ENCODE measurements at regions not wholly inside any gene's neighbourhood (a gene's known extent, or its start where the extent isn't known, plus 50 kb on each side); places are given as distances from the start of the nearest gene placed in this dataset.

DNA sequence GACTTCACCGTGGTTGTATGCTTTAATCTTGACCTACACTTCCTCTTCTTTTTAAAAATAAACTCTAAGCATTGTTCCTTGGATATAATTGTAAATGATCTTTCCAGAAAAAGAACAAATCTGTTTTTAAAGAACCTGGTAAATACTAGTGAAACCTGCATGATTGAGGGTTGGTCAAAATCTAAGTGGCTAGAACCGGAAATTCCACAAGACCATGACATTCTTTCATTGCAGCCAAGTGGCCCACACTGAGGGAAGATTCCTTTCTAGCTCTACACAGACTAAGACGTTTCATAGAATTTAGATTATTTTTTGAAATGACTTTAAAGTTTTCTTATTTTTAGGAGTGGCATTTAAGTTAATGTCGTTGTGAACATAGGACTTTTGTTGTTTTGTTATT is 356.7 kb downstream of the NYAP2 start:
- TF ChIP-seq, protein P1, sequence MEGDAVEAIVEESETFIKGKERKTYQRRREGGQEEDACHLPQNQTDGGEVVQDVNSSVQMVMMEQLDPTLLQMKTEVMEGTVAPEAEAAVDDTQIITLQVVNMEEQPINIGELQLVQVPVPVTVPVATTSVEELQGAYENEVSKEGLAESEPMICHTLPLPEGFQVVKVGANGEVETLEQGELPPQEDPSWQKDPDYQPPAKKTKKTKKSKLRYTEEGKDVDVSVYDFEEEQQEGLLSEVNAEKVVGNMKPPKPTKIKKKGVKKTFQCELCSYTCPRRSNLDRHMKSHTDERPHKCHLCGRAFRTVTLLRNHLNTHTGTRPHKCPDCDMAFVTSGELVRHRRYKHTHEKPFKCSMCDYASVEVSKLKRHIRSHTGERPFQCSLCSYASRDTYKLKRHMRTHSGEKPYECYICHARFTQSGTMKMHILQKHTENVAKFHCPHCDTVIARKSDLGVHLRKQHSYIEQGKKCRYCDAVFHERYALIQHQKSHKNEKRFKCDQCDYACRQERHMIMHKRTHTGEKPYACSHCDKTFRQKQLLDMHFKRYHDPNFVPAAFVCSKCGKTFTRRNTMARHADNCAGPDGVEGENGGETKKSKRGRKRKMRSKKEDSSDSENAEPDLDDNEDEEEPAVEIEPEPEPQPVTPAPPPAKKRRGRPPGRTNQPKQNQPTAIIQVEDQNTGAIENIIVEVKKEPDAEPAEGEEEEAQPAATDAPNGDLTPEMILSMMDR (IDR thresholded peaks at IDR 0.05), result no peak
- no peak for TF ChIP-seq POLR2A (IDR thresholded peaks at IDR 0.05)
